ENCODE measurements at regions not wholly inside any gene's neighbourhood (a gene's known extent, or its start where the extent isn't known, plus 50 kb on each side); places are given as distances from the start of the nearest gene placed in this dataset.

DNA sequence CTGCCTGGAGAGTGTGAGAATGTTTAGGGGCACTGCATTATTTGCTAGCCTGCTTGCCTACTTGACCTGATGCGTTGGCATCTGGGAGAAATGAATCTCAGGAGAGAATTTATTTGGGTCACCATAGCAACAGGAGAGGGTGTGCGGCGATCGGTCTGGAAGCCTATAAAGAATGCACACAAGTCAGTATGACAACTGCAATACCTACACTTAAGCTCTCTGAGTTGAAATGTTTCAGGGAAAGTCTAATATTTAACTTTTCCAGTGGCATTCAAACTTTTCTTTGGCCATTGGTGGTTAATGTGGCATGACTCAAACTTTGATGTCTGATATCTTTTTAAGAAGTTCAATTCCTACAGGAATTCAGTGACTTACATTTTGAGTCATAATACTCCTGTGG, 205.1 kb downstream of the NEDD1 start:
- Histone ChIP-seq H3K4me3 (ENCODE audit: insufficient read depth, low read length) (no peak overlapping the region), H3K9me3 (ENCODE audit: low read depth, low read length) (peaks cover 4% of the 10 kb centered on the region), H3K36me3 (ENCODE audit: insufficient read depth, low read length) (no peaks in the 10 kb centered on the region), H3K4me1 (ENCODE audit: insufficient read depth, low read length) (no peaks in the 10 kb centered on the region), H4K20me1 (ENCODE audit: insufficient read depth, low read length) (no peaks in the 10 kb centered on the region), H2AFZ (ENCODE audit: low read length) (no peak overlapping the region), H3K4me2 (ENCODE audit: insufficient read depth, low read length) (no peak overlapping the region), H3K27me3 (ENCODE audit: insufficient read depth, low read length) (no peaks in the 10 kb centered on the region), H3K27ac (ENCODE audit: low read depth, low read length) (no peak overlapping the region), H3K79me2 (ENCODE audit: insufficient read depth, low read length) (no peaks in the 10 kb centered on the region)
- TF ChIP-seq, protein P1, sequence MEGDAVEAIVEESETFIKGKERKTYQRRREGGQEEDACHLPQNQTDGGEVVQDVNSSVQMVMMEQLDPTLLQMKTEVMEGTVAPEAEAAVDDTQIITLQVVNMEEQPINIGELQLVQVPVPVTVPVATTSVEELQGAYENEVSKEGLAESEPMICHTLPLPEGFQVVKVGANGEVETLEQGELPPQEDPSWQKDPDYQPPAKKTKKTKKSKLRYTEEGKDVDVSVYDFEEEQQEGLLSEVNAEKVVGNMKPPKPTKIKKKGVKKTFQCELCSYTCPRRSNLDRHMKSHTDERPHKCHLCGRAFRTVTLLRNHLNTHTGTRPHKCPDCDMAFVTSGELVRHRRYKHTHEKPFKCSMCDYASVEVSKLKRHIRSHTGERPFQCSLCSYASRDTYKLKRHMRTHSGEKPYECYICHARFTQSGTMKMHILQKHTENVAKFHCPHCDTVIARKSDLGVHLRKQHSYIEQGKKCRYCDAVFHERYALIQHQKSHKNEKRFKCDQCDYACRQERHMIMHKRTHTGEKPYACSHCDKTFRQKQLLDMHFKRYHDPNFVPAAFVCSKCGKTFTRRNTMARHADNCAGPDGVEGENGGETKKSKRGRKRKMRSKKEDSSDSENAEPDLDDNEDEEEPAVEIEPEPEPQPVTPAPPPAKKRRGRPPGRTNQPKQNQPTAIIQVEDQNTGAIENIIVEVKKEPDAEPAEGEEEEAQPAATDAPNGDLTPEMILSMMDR (IDR thresholded peaks at IDR 0.05; ENCODE audit: extremely low read depth, low read depth, low read length): no peak
- no peak for DNase-seq (ENCODE audit: insufficient read length, low spot score, missing footprints)

DNA sequence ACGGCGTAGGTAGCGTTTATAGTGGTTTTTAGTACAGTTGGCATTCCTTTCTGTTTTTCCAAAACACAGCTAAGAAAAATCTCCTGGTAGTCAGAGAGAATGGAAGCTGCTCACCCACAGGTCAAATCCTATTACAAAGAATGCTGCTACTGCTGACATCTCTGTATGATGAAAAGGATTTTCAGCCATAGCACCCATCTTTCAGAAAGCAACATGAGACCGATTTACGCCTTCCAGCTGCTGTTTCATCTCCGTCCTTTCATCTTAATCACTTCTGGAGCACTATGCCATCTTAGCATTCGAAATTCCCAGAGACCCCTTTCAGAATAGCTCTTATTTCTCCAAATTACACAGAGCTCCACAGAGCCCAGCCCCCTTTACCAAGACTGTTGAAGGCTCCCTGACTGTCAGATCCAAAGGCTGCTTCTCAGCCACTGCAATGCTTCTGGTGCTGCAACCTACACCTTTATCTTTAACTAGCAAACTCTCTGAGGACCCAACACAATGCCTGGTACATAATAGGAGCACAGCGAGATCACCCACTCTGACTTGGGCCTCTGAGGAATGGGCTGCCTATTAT, 211.8 kb downstream of the NEDD1 start:
- no peak overlapping the region for H3K4me3 ChIP-seq (ENCODE audit: insufficient read depth, low read length)
- H3K9me3 ChIP-seq (ENCODE audit: low read depth, low read length): no peaks in the 10 kb centered on the region
- no peaks in the 10 kb centered on the region for H3K4me1 ChIP-seq (ENCODE audit: insufficient read depth, low read length)
- TF ChIP-seq, protein P1 (IDR thresholded peaks at IDR 0.05; ENCODE audit: extremely low read depth, low read depth, low read length): no peak
- H3K36me3 ChIP-seq (ENCODE audit: insufficient read depth, low read length): no peaks in the 10 kb centered on the region
- H3K27me3 ChIP-seq (ENCODE audit: insufficient read depth, low read length): no peaks in the 10 kb centered on the region
- no peaks in the 10 kb centered on the region for H3K79me2 ChIP-seq (ENCODE audit: insufficient read depth, low read length)
- H2AFZ ChIP-seq (ENCODE audit: low read length): no peak overlapping the region
- no peak overlapping the region for H3K27ac ChIP-seq (ENCODE audit: low read depth, low read length)
- no peaks in the 10 kb centered on the region for H4K20me1 ChIP-seq (ENCODE audit: insufficient read depth, low read length)
- no peak for DNase-seq (ENCODE audit: insufficient read length, low spot score, missing footprints)
- no peak overlapping the region for H3K4me2 ChIP-seq (ENCODE audit: insufficient read depth, low read length)

DNA sequence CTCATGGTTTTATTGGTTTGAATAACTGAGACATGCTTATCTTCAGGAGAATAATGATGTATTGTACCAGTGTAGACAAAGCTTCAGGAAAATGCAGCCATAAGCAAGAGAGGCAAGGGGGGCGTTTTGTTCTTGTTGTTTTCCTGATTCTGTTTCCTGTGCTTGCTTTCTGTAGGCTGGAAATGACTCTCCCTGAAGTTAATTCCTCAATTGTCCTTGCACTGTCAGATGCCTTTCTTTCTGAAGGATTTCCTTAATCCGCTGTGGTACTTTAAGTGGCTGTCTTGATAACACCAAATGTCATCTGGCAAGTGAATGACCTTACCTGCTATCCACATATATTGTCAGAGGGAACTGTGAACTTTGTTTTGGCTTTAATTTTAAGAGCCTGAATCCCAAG, 220.0 kb downstream of the NEDD1 start:
- no peaks in the 10 kb centered on the region for H3K27me3 ChIP-seq (ENCODE audit: insufficient read depth, low read length)
- no peak overlapping the region for H3K4me2 ChIP-seq (ENCODE audit: insufficient read depth, low read length)
- no peaks in the 10 kb centered on the region for H4K20me1 ChIP-seq (ENCODE audit: insufficient read depth, low read length)
- H3K79me2 ChIP-seq (ENCODE audit: insufficient read depth, low read length): no peaks in the 10 kb centered on the region
- no peak overlapping the region for H2AFZ ChIP-seq (ENCODE audit: low read length)
- H3K36me3 ChIP-seq (ENCODE audit: insufficient read depth, low read length): no peaks in the 10 kb centered on the region
- no peak overlapping the region for H3K4me3 ChIP-seq (ENCODE audit: insufficient read depth, low read length)
- TF ChIP-seq, protein P1 (IDR thresholded peaks at IDR 0.05; ENCODE audit: extremely low read depth, low read depth, low read length): no peak
- no peak for DNase-seq (ENCODE audit: insufficient read length, low spot score, missing footprints)
- H3K4me1 ChIP-seq (ENCODE audit: insufficient read depth, low read length): no peaks in the 10 kb centered on the region
- peaks cover 5% of the 10 kb centered on the region for H3K9me3 ChIP-seq (ENCODE audit: low read depth, low read length)
- H3K27ac ChIP-seq (ENCODE audit: low read depth, low read length): no peak overlapping the region

- Histone ChIP-seq H3K9me3 (ENCODE audit: low read depth, low read length) (peaks cover 3% of the 10 kb centered on the region), H2AFZ (ENCODE audit: low read length) (no peak overlapping the region), H3K4me3 (ENCODE audit: insufficient read depth, low read length) (no peak overlapping the region), H3K27me3 (ENCODE audit: insufficient read depth, low read length) (no peaks in the 10 kb centered on the region), H3K4me1 (ENCODE audit: insufficient read depth, low read length) (no peaks in the 10 kb centered on the region), H3K27ac (ENCODE audit: low read depth, low read length) (no peak overlapping the region), H4K20me1 (ENCODE audit: insufficient read depth, low read length) (no peaks in the 10 kb centered on the region), H3K36me3 (ENCODE audit: insufficient read depth, low read length) (no peaks in the 10 kb centered on the region), H3K4me2 (ENCODE audit: insufficient read depth, low read length) (no peak overlapping the region), H3K79me2 (ENCODE audit: insufficient read depth, low read length) (no peaks in the 10 kb centered on the region)
- TF ChIP-seq, protein P1 (IDR thresholded peaks at IDR 0.05; ENCODE audit: extremely low read depth, low read depth, low read length): no peak
- no peak for DNase-seq (ENCODE audit: insufficient read length, low spot score, missing footprints)
Measured at GRCh38 chr12:97131220-97131981, 224.3 kb downstream of the NEDD1 start.

All from osteoblast (primary cell).